ENCODE measurements at regions not wholly inside any gene's neighbourhood (a gene's known extent, or its start where the extent isn't known, plus 50 kb on each side); places are given as distances from the start of the nearest gene placed in this dataset.

DNA sequence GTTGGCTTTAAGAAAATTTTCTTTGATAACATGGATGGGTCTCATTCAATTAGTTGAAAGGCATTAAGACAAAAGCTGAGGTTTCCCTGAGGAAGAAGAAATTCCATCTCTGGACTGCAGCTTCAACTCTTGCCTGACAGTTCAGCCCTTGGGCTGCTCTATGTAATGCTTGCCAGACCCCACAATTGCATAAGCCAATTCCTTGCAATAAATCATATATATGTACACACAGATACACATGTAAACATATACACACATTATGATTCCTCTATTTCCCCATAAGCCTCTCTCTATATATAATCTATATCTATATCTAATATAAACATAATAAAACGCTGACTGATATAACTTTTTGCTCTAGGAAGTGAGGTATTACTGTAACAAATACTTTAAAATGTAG lies 301.5 kb upstream of the PRMT6 start:
- no peaks in the 10 kb centered on the region for H3K4me1 Mint-ChIP-seq
- peaks cover 9 to 58% (median 11%) of the 10 kb centered on the region in 6 donors for H3K9me3 Mint-ChIP-seq
- no peak overlapping the region for H3K4me3 Mint-ChIP-seq
- no peaks in the 10 kb centered on the region for H3K36me3 Mint-ChIP-seq
- H3K27me3 Mint-ChIP-seq (ENCODE audit: low read depth in 3 of 3) = peaks cover 0 to 4% (median 4%) of the 10 kb centered on the region in 3 donors
- DNase-seq = no peak
- no peak overlapping the region for H3K27ac Mint-ChIP-seq

DNA sequence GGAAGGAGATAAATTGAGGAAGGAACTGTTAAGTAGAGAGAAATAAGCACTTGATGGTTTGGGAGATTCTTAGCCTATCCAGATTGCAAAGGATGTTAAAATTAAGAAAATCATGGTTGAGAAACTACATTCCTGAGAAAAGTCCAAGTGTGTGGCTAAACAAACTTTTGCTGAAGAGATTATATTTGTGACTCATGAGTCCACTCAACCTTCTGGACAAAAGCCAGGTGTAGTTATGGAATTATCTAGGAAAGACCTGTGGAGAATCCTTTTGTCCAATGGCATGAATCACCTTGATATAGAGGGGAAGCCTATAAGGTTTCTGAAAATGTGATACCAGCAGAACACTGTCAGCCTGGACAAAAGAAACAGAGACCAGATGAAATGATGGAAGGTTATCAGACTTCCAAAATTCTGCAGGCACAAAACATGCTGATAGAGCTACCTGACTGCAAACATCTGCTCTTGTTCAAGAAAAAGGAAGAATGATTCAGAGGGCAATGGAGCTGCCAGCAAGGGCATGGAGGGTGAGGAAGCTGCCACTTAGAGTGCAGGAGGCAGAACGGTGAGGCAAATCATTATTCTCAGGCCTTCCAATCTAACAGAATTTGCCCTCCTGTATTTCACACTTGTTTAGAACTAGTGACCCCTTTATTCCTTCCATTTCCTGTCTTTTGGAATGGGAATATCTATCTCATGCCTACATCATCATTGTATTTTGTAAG lies 300.6 kb upstream of the PRMT6 start:
- Mint-ChIP-seq H3K36me3 (no peaks in the 10 kb centered on the region), H3K9me3 (peaks cover 7 to 55% (median 10%) of the 10 kb centered on the region in 6 donors), H3K27ac (no peak overlapping the region), H3K4me1 (no peaks in the 10 kb centered on the region), H3K27me3 (ENCODE audit: low read depth in 3 of 3) (peaks cover 0 to 4% (median 4%) of the 10 kb centered on the region in 3 donors), H3K4me3 (no peak overlapping the region)
- no peak for DNase-seq

DNA sequence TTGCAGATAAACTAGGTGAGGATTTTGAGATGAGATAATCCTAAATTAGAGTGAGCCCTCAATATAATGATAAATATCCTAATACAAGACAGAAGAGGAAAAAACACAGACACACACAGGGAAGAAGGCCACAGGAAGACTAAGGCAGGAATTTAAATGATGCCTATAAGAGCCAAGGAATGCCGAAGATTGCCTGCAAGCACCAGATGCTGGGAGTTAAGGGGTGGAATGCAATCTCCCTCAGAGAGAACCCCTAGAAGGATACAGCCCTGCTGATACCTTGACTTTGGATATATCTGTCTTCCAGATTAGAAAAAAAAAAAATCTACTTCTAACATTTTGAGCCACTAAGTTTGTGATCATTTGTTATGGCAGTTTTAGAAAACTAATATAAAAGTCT lies 299.7 kb upstream of the PRMT6 start:
- H3K36me3 Mint-ChIP-seq = no peaks in the 10 kb centered on the region
- no peak overlapping the region for H3K4me3 Mint-ChIP-seq
- peaks cover 0 to 4% (median 4%) of the 10 kb centered on the region in 3 donors for H3K27me3 Mint-ChIP-seq (ENCODE audit: low read depth in 3 of 3)
- no peak overlapping the region for H3K27ac Mint-ChIP-seq
- no peaks in the 10 kb centered on the region for H3K4me1 Mint-ChIP-seq
- no peak for DNase-seq
- H3K9me3 Mint-ChIP-seq = peaks cover 4 to 54% (median 12%) of the 10 kb centered on the region in 6 donors

DNA sequence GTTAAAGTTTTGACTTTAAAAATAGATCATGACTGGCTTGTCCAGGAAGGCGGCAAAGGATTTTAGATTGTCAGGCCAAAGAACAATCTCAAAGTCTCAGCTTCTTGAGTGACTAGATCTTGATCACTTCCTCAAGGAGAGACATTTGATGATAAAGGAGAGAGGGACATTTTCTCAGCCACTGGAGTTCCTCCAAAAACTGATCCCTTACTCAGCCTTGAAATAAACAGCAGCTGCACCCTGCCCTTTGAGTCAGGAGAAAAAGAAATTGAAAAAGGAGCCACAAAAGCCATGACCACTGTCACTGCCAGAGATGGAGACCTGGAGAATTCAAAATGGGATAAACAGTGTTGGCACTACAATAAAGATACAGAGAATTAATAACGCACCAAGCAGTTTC lies 288.4 kb upstream of the PRMT6 start:
- no peak for DNase-seq
- H3K27ac Mint-ChIP-seq = no peak overlapping the region
- H3K4me3 Mint-ChIP-seq = no peak overlapping the region
- H3K4me1 Mint-ChIP-seq = no peaks in the 10 kb centered on the region
- H3K36me3 Mint-ChIP-seq = peaks cover 0 to 4% (median 3%) of the 10 kb centered on the region in 3 donors
- H3K27me3 Mint-ChIP-seq (ENCODE audit: low read depth in 3 of 3) = no peaks in the 10 kb centered on the region
- H3K9me3 Mint-ChIP-seq = peaks cover 2 to 12% (median 8%) of the 10 kb centered on the region in 6 donors

DNA sequence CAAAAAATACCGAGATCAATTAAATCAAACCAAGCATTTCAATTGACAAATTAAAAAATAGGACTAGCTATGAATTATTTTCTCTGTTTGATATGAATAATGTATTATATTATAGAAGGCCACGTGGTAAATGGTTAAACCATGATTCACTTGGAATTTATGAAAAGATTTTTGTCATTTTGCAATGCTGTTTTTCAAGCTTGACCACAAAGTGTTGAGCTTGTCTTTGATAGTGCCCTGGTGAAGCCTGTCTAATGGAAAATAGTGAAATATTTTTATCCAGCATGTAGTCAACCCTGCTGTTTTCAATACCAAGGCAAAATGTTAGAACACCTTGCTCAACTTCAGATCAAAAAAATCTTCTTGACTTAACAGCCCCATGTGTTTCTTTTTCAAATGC lies 288.0 kb upstream of the PRMT6 start:
- Mint-ChIP-seq H3K27ac (no peak overlapping the region), H3K27me3 (ENCODE audit: low read depth in 3 of 3) (no peaks in the 10 kb centered on the region), H3K4me1 (no peaks in the 10 kb centered on the region), H3K4me3 (no peak overlapping the region), H3K9me3 (peaks cover 2 to 16% (median 10%) of the 10 kb centered on the region in 6 donors), H3K36me3 (peaks cover 0 to 4% (median 3%) of the 10 kb centered on the region in 3 donors)
- no peak for DNase-seq

DNA sequence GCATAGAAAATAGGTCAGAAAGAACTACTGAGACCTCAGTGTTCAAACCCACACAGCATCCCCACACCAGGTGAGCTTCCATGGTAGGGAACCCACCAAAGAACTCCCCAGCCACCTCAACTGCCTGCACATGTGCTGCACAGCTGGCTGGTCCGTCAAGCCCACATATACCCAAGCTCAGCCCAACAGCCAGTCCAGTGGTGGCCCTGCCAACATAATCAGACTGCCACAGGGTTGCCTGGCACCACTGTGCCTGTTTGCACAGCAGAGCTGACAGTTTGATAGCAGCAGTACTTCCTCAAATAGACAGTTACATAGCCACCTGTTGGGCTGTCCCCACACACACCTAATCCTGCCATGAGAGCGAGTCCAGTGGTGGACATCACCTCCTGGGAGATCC lies 283.3 kb upstream of the PRMT6 start:
- Mint-ChIP-seq H3K27ac (no peak overlapping the region), H3K9me3 (peaks cover 12 to 27% (median 22%) of the 10 kb centered on the region in 6 donors), H3K36me3 (peaks cover 0 to 4% (median 3%) of the 10 kb centered on the region in 3 donors), H3K4me3 (no peak overlapping the region), H3K4me1 (no peaks in the 10 kb centered on the region), H3K27me3 (ENCODE audit: low read depth in 3 of 3) (peaks cover 0 to 2% (median 0%) of the 10 kb centered on the region in 3 donors)
- no peak for DNase-seq

DNA sequence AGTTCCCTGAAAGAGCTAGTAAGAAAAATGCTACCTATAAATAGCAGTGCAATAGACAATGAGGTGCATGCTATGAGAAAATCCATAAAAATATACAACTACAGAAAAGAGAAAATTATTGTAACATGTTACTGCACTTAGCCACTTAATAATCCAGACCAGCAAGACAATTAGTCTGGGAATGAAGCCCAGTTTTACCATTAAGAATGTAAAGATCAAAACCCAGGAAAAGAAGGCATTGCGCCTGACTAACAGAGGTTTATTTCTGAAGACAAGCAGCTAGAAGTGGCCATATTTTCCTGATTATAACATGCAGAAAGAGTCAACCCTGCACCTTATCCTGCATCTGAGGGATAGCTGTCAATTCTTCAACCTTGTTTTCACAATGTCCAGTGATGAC lies 276.4 kb upstream of the PRMT6 start:
- Mint-ChIP-seq H3K27me3 (ENCODE audit: low read depth in 3 of 3) (peaks cover 0 to 2% (median 0%) of the 10 kb centered on the region in 3 donors), H3K36me3 (no peaks in the 10 kb centered on the region), H3K4me3 (no peak overlapping the region), H3K9me3 (peaks cover 9 to 33% (median 15%) of the 10 kb centered on the region in 6 donors), H3K4me1 (no peaks in the 10 kb centered on the region), H3K27ac (no peak overlapping the region)
- DNase-seq = no peak

DNA sequence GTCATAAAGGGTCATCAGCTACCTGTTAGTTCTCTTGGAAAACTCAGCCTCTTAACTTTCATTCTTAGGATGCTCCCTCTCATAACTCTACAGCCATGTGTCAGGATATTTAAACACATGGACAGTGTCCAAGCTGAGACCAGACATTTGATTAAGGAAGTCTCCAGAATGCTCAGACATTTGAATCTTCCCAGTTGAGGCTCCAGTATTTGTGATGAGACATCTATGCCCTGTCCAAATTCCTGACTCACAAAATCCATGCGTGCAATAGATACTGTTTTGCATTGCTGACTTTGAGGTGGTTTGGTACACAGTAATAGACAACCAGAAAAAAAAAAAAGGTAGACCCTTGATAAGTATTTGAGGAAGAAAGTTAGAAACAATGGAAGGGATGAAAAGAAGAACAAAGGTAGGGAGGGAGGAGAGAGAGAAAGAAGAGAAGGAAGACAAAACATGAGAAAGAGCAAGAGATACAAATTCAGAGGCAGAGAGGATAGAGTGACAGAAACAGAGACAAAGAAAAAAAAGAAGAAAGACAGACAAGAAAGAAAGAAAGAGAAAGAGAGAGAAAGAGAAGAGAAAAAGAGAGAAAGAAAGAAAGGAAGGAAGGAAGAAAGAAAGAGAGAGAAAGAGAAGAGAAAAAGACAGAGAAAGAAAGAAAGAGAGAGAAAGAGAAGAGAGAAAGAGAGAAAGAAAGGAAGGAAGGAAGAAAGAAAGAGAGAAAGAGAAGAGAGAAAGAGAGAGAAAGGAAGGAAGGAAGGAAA lies 275.5 kb upstream of the PRMT6 start:
- Mint-ChIP-seq H3K27ac (no peak overlapping the region), H3K27me3 (ENCODE audit: low read depth in 3 of 3) (peaks cover 0 to 2% (median 0%) of the 10 kb centered on the region in 3 donors), H3K36me3 (no peaks in the 10 kb centered on the region), H3K4me1 (no peaks in the 10 kb centered on the region), H3K4me3 (no peak overlapping the region), H3K9me3 (peaks cover 7 to 30% (median 13%) of the 10 kb centered on the region in 6 donors)
- no peak for DNase-seq

DNA sequence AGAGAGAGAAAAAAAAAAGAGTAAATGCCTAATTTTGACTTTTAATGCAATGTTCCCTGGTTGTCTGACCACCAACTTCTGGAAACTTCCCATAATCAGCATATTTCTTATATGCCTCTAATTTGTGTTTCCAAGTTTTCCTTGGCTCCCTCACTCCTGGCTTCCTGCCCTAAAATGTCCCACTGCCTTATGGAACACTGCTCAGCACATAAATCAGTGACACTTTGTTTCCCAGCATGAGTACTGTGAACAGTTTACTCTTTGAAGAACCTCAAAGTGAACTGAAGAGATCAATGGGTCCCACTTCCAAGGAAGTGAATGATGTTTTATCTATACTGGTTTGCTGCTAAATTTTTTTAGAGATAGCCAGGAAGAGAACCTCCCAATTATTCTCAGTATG lies 271.3 kb upstream of the PRMT6 start:
- Mint-ChIP-seq H3K9me3 (peaks cover 7 to 37% (median 8%) of the 10 kb centered on the region in 6 donors), H3K27ac (no peak overlapping the region), H3K4me1 (no peaks in the 10 kb centered on the region), H3K36me3 (no peaks in the 10 kb centered on the region), H3K4me3 (no peak overlapping the region), H3K27me3 (ENCODE audit: low read depth in 3 of 3) (peaks cover 0 to 2% (median 0%) of the 10 kb centered on the region in 3 donors)
- DNase-seq = no peak

DNA sequence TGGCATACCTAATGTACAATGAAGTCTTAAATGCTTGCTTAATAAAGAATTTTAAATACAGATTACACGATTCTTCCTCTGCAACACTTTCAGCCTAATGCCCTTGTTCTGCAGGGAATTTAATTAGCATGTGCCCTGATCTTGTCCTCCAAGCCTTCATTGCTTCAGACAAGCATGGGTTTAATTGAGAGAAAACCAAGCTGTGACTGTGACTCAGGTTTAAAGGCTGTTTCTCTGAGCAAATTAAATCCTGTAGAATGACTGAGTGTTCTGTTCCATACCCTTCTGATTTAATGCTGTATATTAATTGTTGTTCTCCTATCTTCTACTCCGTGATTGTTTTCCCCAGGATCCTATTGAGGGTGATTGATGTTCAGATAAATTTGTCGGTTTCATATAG lies 269.0 kb upstream of the PRMT6 start:
- Mint-ChIP-seq H3K4me1 (no peaks in the 10 kb centered on the region), H3K4me3 (no peak overlapping the region), H3K27me3 (ENCODE audit: low read depth in 3 of 3) (peaks cover 0 to 2% (median 0%) of the 10 kb centered on the region in 3 donors), H3K9me3 (peaks cover 3 to 34% (median 7%) of the 10 kb centered on the region in 6 donors), H3K27ac (no peak overlapping the region), H3K36me3 (no peaks in the 10 kb centered on the region)
- no peak for DNase-seq

DNA sequence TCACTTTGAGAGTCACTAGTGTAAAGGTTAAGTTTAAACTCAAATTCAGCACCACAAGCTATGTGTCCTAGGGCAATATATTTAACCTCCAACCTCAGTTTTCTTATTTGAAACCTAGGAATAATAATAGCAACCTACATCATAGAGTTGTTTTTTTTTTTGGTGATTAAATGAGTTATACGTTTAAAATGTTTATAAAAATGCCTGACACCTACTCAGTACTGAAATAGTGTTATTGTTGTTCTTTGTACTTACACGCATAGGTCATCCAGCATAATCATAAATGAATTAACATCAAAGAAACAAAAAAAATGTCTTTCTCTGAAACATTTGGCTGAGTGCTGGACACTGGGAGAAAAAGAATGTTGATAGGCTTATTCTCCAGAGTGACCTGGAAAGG lies 266.8 kb upstream of the PRMT6 start:
- no peak for DNase-seq
- Mint-ChIP-seq H3K36me3 (no peaks in the 10 kb centered on the region), H3K27ac (no peak overlapping the region), H3K4me3 (no peak overlapping the region), H3K27me3 (ENCODE audit: low read depth in 3 of 3) (peaks cover 0 to 2% (median 0%) of the 10 kb centered on the region in 3 donors), H3K4me1 (no peaks in the 10 kb centered on the region), H3K9me3 (peaks cover 0 to 28% (median 6%) of the 10 kb centered on the region in 6 donors)

DNA sequence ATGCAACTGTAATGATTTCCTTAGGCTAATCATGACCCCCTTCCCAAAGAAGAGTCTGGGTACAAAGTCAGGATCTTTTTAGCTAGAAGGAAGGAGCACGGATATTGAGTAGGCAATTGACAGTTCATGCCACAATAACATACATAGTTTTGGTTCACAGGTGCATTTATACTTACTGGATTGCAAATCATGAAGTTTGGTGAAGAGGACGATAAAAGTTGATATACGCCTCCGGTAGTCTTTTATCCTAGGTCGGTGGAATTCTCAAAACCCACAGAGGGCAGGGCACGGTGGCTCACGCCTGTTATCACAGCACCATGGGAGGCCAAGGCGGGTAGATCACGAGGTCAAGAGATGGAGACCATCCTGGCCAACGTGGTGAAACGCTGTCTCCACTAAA lies 265.4 kb upstream of the PRMT6 start:
- Mint-ChIP-seq H3K4me1 (no peaks in the 10 kb centered on the region), H3K27me3 (ENCODE audit: low read depth in 3 of 3) (peaks cover 0 to 2% (median 0%) of the 10 kb centered on the region in 3 donors), H3K4me3 (no peak overlapping the region)

DNA sequence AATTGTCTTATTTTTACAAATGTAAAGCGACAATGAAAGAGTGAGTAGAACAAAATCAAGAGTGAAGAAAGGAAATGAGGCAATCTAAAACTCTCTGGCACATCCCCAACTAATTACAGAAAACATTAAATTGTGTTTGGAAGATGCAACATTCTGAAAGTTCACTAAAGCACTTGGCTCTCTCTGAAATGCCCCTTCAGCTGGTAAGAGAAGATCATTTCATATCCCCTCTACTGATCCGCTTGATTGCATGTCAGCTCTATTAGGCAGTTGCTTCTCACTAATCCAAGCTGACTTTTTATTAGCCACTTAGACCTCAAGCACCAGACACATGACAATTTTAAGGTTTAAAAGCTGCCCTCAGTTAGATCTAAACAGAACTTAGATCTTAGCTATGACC lies 262.8 kb upstream of the PRMT6 start:
- DNase-seq = no peak
- Mint-ChIP-seq H3K4me3 (no peak overlapping the region), H3K27me3 (ENCODE audit: low read depth in 3 of 3) (peaks cover 0 to 2% (median 1%) of the 10 kb centered on the region in 3 donors), H3K36me3 (no peaks in the 10 kb centered on the region), H3K4me1 (no peaks in the 10 kb centered on the region), H3K27ac (no peak overlapping the region), H3K9me3 (peaks cover 3 to 33% (median 6%) of the 10 kb centered on the region in 6 donors)

More for the DNA sequence above, 265.4 kb upstream of the PRMT6 start:
- no peak for DNase-seq
- Mint-ChIP-seq H3K9me3 (peaks cover 0 to 26% (median 6%) of the 10 kb centered on the region in 6 donors), H3K36me3 (no peaks in the 10 kb centered on the region), H3K27ac (no peak overlapping the region)

DNA sequence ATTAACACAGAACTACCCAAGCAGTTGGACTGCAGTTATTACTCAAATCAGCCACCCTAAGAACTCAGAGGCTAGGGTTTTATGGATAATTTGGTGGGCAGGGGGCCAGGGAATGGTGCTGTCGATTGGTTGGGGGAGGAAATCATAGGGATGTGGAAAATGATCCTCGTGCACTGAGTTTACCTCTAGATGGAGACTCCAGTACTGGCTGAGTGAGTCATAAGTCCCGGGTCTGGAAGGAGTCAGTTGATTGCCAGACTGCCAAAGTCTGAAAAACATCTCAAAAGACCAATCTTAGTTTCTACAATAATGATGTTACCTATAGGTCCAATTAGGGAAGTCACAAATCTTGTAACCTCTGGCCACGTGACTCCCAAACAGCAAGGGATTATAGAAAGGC lies 257.5 kb upstream of the PRMT6 start:
- Mint-ChIP-seq H3K36me3 (no peaks in the 10 kb centered on the region), H3K27me3 (ENCODE audit: low read depth in 3 of 3) (peaks cover 0 to 3% (median 2%) of the 10 kb centered on the region in 3 donors), H3K4me1 (no peaks in the 10 kb centered on the region), H3K9me3 (peaks cover 0 to 19% (median 5%) of the 10 kb centered on the region in 6 donors), H3K27ac (no peak overlapping the region), H3K4me3 (no peak overlapping the region)
- no peak for DNase-seq

Data from immature natural killer cell (primary cell).